A204.1 (cell line): ENCODE measurements at regions not wholly inside any gene's neighbourhood (a gene's known extent, or its start where the extent isn't known, plus 50 kb on each side); places are given as distances from the start of the nearest gene placed in this dataset.

Source experiments
- FAIRE-seq: peaks from 2 replicates; lab custom pipeline; 2012; peaks lifted over from hg19 to GRCh38; lab: Jason Lieb, UNC

DNA sequence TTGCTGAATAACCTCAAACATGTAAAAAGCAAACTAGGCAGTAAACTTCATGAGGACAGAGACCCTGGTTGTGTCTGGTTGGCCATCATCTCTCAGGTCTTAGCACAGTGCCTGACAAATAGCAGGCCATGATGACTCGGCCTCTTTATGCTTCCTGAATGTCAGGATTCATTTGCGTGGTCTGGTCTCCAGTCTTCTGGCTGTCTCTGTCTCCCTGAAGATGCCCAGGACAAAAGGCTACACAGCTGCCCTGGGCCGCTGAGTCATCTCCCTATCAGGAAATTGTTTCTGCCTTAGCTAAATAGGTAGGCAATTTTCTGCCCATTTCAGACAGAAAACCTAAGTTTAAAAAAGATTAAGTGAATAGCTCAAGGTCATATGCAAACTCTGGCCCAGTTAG, 84.1 kb upstream of the FNDC3A start:
- peak; percentile 55 for FAIRE-seq

DNA sequence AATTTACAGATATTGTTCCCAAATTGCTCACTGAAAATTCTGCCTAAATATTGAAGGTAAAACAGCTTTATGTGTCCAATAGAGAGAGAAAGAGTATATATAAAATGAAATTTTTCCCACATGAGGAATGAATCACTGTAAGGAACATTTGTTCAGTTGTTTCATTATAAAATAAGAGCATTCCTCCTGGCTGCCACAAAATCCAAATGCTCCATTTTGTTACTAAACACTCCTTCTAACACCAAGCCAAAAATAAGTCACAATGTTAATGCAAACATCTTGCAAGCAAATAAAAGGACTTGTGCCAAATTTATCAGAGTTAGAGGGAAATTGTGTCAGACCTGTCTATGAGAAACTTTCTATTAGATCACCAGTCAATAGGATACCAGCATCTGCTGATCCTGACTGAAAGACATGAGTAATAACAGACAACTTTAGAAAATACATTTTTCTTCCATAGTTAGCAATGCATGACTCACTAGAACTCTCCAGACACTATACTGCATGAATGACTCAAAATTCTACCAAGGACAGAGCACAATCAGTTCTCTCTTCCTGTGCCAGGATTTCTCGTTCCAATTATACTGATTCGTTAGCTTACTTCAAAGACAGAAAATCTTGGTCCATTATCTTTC, 83.5 kb upstream of the FNDC3A start:
- peak; percentile 96 for FAIRE-seq

DNA sequence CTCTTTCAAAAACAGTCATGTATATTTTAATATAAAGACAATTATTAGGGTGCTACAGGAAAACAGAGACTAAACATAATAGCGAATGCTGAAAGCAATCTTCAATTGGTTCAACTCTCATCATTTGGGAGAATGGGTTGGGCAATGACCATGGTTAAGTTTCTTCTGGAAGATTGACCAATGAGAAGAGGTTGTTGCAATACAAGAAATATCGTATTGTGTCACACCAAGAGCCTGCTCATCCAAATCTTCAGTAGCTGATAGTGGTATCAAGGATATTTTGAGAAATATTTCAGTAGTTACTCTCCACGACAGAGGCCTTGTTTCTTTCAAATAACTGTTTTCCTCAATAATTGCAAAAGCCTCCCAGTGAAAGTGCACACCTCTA, 83.0 kb upstream of the FNDC3A start:
- FAIRE-seq, result no peak

DNA sequence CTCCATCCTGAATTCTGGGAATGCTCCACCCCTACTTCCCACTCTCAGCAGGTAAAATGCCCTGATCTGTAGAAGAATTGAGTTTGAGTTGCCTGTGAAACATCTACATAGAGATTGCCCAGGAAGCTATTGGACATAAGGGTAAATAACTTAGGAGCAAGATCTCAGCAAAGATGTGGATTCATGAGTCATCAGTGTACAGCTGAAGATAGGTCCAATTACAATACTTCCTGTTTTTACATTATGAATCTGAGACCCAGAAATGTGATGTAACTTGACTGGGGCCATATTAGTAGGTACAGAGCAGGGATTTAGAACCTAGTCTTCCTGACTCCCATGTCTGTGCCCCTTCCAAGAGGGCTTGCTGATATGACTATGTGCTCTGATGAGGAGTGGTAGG, 79.4 kb upstream of the FNDC3A start:
- FAIRE-seq, result no peak

DNA sequence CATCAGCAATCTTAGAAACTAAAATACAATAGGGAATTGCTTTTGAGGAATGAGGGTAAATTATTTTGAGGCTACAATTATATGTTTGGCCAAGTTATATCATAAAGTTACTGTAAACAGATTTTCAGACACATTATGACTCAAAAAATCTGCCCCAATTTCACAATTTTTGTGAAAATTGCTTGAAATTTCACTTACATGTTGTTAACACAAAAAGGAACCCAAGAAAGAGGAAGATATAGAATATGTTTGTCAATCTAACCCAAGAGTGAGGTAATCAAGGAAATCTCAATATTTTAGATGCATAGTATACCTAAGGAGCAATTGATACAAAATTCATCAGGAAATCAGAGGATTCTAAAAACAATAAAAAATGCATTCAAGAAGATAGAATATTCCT, 73.9 kb upstream of the FNDC3A start:
- no peak for FAIRE-seq

DNA sequence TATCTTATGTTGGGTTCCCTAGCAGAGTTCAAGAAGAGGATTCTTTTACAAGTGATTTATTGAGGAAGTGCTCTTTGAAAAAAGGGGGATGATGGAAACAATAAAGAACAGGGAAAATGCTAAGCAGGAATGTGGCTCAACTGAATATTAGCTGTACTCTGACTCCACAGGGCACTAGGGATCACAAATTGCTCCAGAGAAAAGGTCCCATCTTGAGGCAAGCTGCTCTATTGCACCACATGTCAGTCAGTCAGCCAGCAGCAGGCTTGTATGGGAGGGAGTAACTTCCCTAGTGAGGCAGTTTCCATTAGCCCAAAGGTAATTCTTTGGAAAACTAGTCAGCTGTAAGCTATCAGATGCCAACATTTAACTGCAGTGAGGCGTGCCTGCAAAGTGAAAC, 73.3 kb upstream of the FNDC3A start:
- no peak for FAIRE-seq

DNA sequence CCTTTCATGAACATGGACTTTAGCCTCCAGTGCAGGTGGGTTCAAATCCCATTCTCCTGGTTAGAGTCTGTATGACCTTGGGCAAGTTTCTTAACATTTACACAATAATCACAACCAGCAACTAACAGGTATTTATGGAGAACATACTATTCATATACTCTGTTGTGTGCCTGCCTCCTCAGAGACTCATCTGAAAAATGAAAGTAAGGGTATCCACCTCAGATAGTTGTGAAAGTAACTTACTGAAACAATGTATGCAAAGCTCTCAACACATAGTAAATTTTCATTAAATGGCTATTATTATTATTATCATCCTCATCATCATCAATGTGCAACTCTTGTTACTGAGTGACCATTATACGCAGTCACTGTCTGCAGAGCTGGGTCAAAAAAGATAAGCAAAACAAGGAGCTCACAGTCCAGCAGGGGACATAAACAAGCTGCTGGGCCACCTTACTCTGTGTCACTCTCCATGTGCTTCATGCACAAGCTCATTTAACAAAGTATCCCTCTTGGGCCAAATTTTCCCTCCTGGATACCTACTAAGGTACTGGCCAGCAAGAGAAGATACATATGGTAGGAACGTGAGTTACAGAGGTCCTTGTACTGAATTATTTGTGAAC, 70.9 kb upstream of the FNDC3A start:
- no peak for FAIRE-seq

GRCh38 chr13:48906200-48906599, 69.5 kb upstream of the FNDC3A start:
- FAIRE-seq, result peak; percentile 98

GRCh38 chr13:48908381-48909055, 67.2 kb upstream of the FNDC3A start:
- FAIRE-seq, result peak; percentile 98

DNA sequence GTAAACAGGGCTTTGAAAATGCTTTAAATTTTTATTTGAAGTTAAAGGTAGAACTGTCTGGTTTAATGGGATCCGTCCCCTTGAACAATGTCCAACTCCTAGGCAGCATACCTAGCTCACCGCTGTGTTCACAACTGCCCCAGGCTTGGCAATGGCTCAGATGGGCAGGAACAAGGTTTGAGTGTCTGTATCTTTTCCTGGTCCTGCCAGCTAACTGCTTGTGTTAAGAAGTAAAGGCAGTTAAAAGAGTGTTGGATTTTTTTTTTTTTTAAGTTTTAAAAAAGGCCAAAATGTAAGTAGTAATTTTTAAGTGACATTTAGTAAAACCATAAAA, 66.7 kb upstream of the FNDC3A start:
- FAIRE-seq, result no peak

GRCh38 chr13:48910686-48911085, 65.0 kb upstream of the FNDC3A start:
- peak; percentile 88 for FAIRE-seq

DNA sequence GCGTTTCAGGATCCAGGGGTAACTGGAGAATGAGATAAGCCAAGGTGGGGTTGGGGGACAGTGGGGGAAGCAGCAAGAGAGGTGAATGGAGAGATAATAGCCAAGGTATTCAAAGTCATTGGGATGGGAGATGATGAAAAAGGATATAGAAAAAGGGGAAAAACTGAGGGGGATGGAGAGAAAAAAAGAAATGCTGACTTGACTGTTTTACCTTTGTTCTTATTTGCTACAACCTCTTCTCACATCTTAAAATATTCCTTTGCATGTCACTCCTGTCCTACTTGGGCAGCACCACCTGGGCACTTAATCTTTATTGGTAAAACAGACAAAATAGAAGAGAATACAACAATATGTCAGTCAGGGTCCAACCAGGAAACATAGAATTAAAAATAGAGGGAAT, 56.0 kb upstream of the FNDC3A start:
- no peak for FAIRE-seq

- no peak for FAIRE-seq
These were observed 55.0 kb upstream of the FNDC3A start for GRCh38 chr13:48920730-48921129.

GRCh38 chr13:48923376-48923775, 52.3 kb upstream of the FNDC3A start:
- FAIRE-seq, result no peak

- FAIRE-seq, result no peak
These were observed 50.7 kb upstream of the FNDC3A start for GRCh38 chr13:48925001-48925400.
